WTC11 (cell line): ENCODE measurements at regions not wholly inside any gene's neighbourhood (a gene's known extent, or its start where the extent isn't known, plus 50 kb on each side); places are given as distances from the start of the nearest gene placed in this dataset.

ENCODE experiments used
- ATAC-seq: fragments of 200-7000 bp; cut with Tn5 transposase; 2 replicates; pipeline ENCODE4 v1.10.0; 2021; ENCODE audit warnings: mild to moderate bottlenecking, moderate library complexity
- CTCF ChIA-PET: fragments of 300-600 bp; sonication (Branson Sonifier 250); formaldehyde crosslinking; loops from one replicate; lab custom pipeline; 2021; ENCODE audit warnings: antibody characterized with exemption; lab: Charles Lee
- POLR2A ChIA-PET: fragments of 350-600 bp; sonication (Branson Sonifier 250); formaldehyde crosslinking; loops from one replicate; lab custom pipeline; 2021; ENCODE audit warnings: antibody characterized with exemption; lab: Charles Lee
- DNase-seq: peaks from one replicate; pipeline ENCODE4 v3.0.0; 2021; ENCODE audit warnings: low spot score
- H3K27ac Mint-ChIP-seq: 2 replicates; pipeline ENCODE4 v1.8.0; 2021; ENCODE audit warnings: mixed read lengths
- H3K27me3 Mint-ChIP-seq: 2 replicates; pipeline ENCODE4 v1.8.0; 2021; ENCODE audit warnings: low read depth, mild to moderate bottlenecking, moderate library complexity, mixed read lengths
- H3K36me3 Mint-ChIP-seq: 2 replicates; pipeline ENCODE4 v1.8.0; 2021; ENCODE audit warnings: mixed read lengths
- H3K4me1 Mint-ChIP-seq: 2 replicates; pipeline ENCODE4 v1.8.0; 2022; ENCODE audit warnings: mixed read lengths
- H3K4me3 Mint-ChIP-seq: 2 replicates; pipeline ENCODE4 v1.8.0; 2021; ENCODE audit warnings: mild to moderate bottlenecking, moderate library complexity, mixed read lengths
- H3K9me3 Mint-ChIP-seq: 2 replicates; pipeline ENCODE4 v1.8.0; 2021; ENCODE audit warnings: mixed read lengths
- ATF1 ChIP-seq: sonication (generic); formaldehyde crosslinking; IDR thresholded peaks from 2 replicates; pipeline ENCODE4 v1.8.1; 2023; ENCODE audit warnings: mild to moderate bottlenecking, moderate library complexity, missing genetic modification reagents
- CTCF ChIP-seq: fragments of 200-600 bp; IDR thresholded peaks from 2 replicates; pipeline ENCODE4 v1.8.0; 2022; ENCODE audit warnings: antibody characterized with exemption
- FOXK1 ChIP-seq: sonication (generic); formaldehyde crosslinking; IDR thresholded peaks from 2 replicates; pipeline ENCODE4 v1.8.0; 2022; ENCODE audit warnings: mild to moderate bottlenecking, moderate library complexity, missing genetic modification reagents
- GRHL2 ChIP-seq: fragments of 250-450 bp; sonication (Bioruptor Pico); IDR thresholded peaks from 2 replicates; pipeline ENCODE4 v1.8.0; 2022; ENCODE audit warnings: mild to moderate bottlenecking, moderate library complexity; ENCODE audit not compliant: insufficient replicate concordance, severe bottlenecking
- JAZF1 ChIP-seq: fragments of 250-450 bp; sonication (Bioruptor Pico); IDR thresholded peaks from 2 replicates; pipeline ENCODE4 v1.9.0; 2021; ENCODE audit warnings: moderate library complexity, mild to moderate bottlenecking, inconsistent platforms
- NFYB ChIP-seq: sonication (generic); formaldehyde crosslinking; conservative IDR thresholded peaks from 2 replicates; pipeline ENCODE4 v1.8.0; 2022; ENCODE audit warnings: low read depth, missing genetic modification reagents
- RELA ChIP-seq: sonication (generic); formaldehyde crosslinking; IDR thresholded peaks from 2 replicates; pipeline ENCODE4 v1.8.1; 2022; ENCODE audit warnings: missing genetic modification reagents, mild to moderate bottlenecking, borderline replicate concordance
- SP1 ChIP-seq: sonication (generic); formaldehyde crosslinking; conservative IDR thresholded peaks from 2 replicates; pipeline ENCODE4 v1.8.1; 2022; ENCODE audit warnings: missing genetic modification reagents
- TCF7 ChIP-seq: sonication (generic); formaldehyde crosslinking; IDR thresholded peaks from 2 replicates; pipeline ENCODE4 v1.8.0; 2022; ENCODE audit warnings: mild to moderate bottlenecking, low read depth, missing genetic modification reagents, moderate library complexity
- ZMAT4 ChIP-seq: fragments of 250-450 bp; sonication (Bioruptor Pico); IDR thresholded peaks from 2 replicates; pipeline ENCODE4 v1.9.0; 2021; ENCODE audit warnings: mild to moderate bottlenecking
- ZNF219 ChIP-seq: sonication (generic); formaldehyde crosslinking; IDR thresholded peaks from 2 replicates; pipeline ENCODE4 v1.8.0; 2023; ENCODE audit warnings: missing genetic modification reagents, mild to moderate bottlenecking, borderline replicate concordance
- ZNF532 ChIP-seq: fragments of 250-450 bp; sonication (Bioruptor Pico); IDR thresholded peaks from 2 replicates; pipeline ENCODE4 v1.9.0; 2021; ENCODE audit warnings: mild to moderate bottlenecking, borderline replicate concordance

GRCh38 chr14:24710403-24711112, 76.6 kb upstream of the GZMB start:
- H3K27me3 Mint-ChIP-seq = no peaks in the 10 kb centered on the region
- H3K27ac Mint-ChIP-seq = no peak overlapping the region
- H3K9me3 Mint-ChIP-seq = no peaks in the 10 kb centered on the region
- peak; percentile 68 for DNase-seq
- peak; percentile 73 for ATAC-seq
- peaks cover 14% of the 10 kb centered on the region for H3K4me1 Mint-ChIP-seq
- H3K36me3 Mint-ChIP-seq = no peaks in the 10 kb centered on the region
- ChIA-PET POLR2A (no interaction called here), CTCF (interaction anchor here (0.5 to 5.1 kb wide), 56 partner anchors 8 to 1642 kb away, joined by 3 to 44 read pairs (median 4); no protein-coding TSS in a partner anchor)
- no peak overlapping the region for H3K4me3 Mint-ChIP-seq
- no peak for TF ChIP-seq GRHL2 (CRISPR knock-in tag)
- no peak for TF ChIP-seq ZMAT4 (CRISPR knock-in tag)
- TF ChIP-seq CTCF = peak; percentile 38; the same call in 1 of the 2 replicates

- Mint-ChIP-seq H3K9me3 (no peaks in the 10 kb centered on the region), H3K4me1 (peaks cover 14% of the 10 kb centered on the region), H3K36me3 (no peaks in the 10 kb centered on the region), H3K27ac (no peak overlapping the region), H3K27me3 (no peaks in the 10 kb centered on the region; the same call in 1 of the 2 replicates), H3K4me3 (no peak overlapping the region)
- POLR2A ChIA-PET = no interaction called here
- no peak for TF ChIP-seq JAZF1 (CRISPR knock-in tag)
- no peak for TF ChIP-seq TCF7 (CRISPR knock-in tag)
- no peak for TF ChIP-seq CTCF
- TF ChIP-seq SP1 (CRISPR knock-in tag) = no peak
- TF ChIP-seq RELA (CRISPR knock-in tag) = no peak
- no peak for TF ChIP-seq ATF1 (CRISPR knock-in tag)
- TF ChIP-seq NFYB = no peak
- no peak for ATAC-seq
- CTCF ChIA-PET = interaction anchor here (0.9 to 5.1 kb wide), 5 partner anchors 19 to 673 kb away, joined by 3 to 44 read pairs (median 29); no protein-coding TSS in a partner anchor
- DNase-seq = no peak
Observed at GRCh38 chr14:24708684-24709083, 74.7 kb upstream of the GZMB start.

GRCh38 chr14:24706351-24706750, 72.4 kb upstream of the GZMB start:
- peaks cover 7% of the 10 kb centered on the region; the same call in 1 of the 2 replicates for H3K4me1 Mint-ChIP-seq
- no peaks in the 10 kb centered on the region for H3K36me3 Mint-ChIP-seq
- no peak overlapping the region for H3K27ac Mint-ChIP-seq
- POLR2A ChIA-PET = no interaction called here
- CTCF ChIA-PET = no interaction called here
- H3K9me3 Mint-ChIP-seq = no peaks in the 10 kb centered on the region
- ATAC-seq (no peak), DNase-seq (no peak)
- no peaks in the 10 kb centered on the region; the same call in 1 of the 2 replicates for H3K27me3 Mint-ChIP-seq
- TF ChIP-seq ZNF532 (CRISPR knock-in tag) (no peak), ZNF219 (CRISPR knock-in tag) (no peak), FOXK1 (CRISPR knock-in tag) (no peak)
- H3K4me3 Mint-ChIP-seq = no peak overlapping the region
